ENCODE measurements at regions not wholly inside any gene's neighbourhood (a gene's known extent, or its start where the extent isn't known, plus 50 kb on each side); places are given as distances from the start of the nearest gene placed in this dataset.

- Mint-ChIP-seq H3K36me3 (ENCODE audit: low read depth) (no peaks in the 10 kb centered on the region), H3K4me3 (no peak overlapping the region), H3K9me3 (no peaks in the 10 kb centered on the region), H3K27me3 (peaks cover 5% of the 10 kb centered on the region), H3K4me1 (ENCODE audit: low read depth) (no peaks in the 10 kb centered on the region), H3K27ac (no peak overlapping the region)
Observed at GRCh38 chr13:33493672-33494365, 208.3 kb upstream of the STARD13 start.

DNA sequence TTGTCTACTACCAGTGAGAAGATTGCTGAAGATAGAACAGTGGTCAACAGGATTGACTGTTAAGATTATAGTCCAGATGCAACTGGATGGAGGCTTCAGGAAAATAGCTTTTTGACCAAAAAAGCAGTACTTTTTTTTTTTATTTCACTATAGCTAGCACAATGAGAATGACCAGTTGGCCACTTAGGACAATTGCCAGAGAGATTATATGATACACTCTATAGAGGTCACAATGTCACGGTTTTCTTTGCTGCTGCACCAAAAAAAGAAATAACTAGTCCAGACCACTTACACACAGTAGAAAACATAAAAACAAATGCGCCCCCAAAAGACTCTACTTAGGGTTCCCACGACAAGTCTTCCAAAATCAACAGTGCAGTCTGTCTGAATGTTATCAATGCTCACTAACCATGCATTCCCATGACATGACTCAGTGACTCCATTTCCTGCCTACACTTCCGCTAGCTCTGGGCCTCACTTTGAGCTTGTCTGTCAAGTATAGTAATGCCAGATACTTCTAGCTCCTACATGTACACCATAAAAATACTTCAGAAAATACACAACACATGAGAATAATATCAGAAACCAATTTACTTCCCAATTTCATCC, 209.1 kb upstream of the STARD13 start:
- Mint-ChIP-seq H3K36me3 (ENCODE audit: low read depth) (no peaks in the 10 kb centered on the region), H3K27me3 (peaks cover under 1% of the 10 kb centered on the region), H3K4me1 (ENCODE audit: low read depth) (no peaks in the 10 kb centered on the region), H3K27ac (no peak overlapping the region), H3K4me3 (no peak overlapping the region), H3K9me3 (no peaks in the 10 kb centered on the region)

GRCh38 chr13:33496336-33496735, 210.8 kb upstream of the STARD13 start:
- no peak overlapping the region for H3K27ac Mint-ChIP-seq
- no peaks in the 10 kb centered on the region for H3K9me3 Mint-ChIP-seq
- H3K4me3 Mint-ChIP-seq = no peak overlapping the region
- no peaks in the 10 kb centered on the region for H3K4me1 Mint-ChIP-seq (ENCODE audit: low read depth)
- no peaks in the 10 kb centered on the region for H3K27me3 Mint-ChIP-seq
- H3K36me3 Mint-ChIP-seq (ENCODE audit: low read depth) = no peaks in the 10 kb centered on the region

- Mint-ChIP-seq H3K4me3 (no peak overlapping the region), H3K9me3 (no peaks in the 10 kb centered on the region), H3K27me3 (no peaks in the 10 kb centered on the region), H3K27ac (no peak overlapping the region), H3K4me1 (ENCODE audit: low read depth) (no peaks in the 10 kb centered on the region), H3K36me3 (ENCODE audit: low read depth) (no peaks in the 10 kb centered on the region)
Observed at GRCh38 chr13:33497146-33497845, 211.7 kb upstream of the STARD13 start.

DNA sequence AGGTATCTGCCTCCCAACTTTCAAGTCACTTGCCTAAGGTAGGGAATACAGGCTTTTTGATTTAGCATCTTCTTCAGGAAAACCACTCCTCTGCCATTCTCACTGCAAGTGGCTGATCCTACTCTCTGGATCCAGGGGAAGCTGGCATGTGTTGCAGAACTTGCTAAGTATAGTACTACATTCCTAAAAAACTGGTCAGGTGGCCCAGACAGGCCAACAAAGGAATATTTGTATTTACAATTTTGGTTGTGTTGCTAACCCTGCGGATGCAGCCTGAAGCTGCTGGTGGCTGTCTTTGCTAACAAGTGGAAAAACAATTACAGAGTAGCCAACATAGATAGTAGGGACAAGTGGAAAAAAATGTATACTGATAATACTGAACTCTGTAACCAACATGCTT, 222.5 kb upstream of the STARD13 start:
- H3K4me1 Mint-ChIP-seq (ENCODE audit: low read depth) = no peaks in the 10 kb centered on the region
- H3K9me3 Mint-ChIP-seq = no peaks in the 10 kb centered on the region
- no peaks in the 10 kb centered on the region for H3K36me3 Mint-ChIP-seq (ENCODE audit: low read depth)
- H3K4me3 Mint-ChIP-seq = no peak overlapping the region
- H3K27ac Mint-ChIP-seq = no peak overlapping the region
- H3K27me3 Mint-ChIP-seq = peaks cover 13% of the 10 kb centered on the region

DNA sequence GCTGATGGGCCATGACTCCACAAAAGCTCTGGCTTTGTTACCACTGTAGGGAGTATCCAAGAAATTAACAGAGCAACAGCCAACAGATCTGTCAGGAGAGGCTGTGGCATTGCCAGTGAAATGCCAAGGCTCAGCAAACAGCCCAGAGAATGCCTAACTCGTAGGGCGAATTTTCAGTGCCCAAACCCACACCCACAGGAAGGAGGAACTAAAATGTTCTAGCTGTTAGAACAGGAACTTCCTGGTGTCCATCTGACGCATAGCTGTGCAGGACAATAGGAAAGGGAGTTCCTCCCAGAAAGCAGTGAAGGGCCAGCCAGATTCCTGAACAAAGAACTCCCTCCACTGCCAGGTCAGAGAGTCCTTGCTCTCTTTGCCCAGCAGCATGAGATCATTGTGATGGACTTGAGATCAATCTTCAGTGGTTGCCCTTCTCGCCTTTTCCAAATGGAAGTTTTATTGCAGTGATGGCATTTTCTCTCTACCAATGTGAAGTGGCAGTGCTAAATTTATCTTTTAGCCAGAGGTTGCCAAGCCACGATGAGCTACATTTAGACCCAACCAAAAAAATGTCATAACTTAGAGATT, 224.2 kb upstream of the STARD13 start:
- no peak overlapping the region for H3K4me3 Mint-ChIP-seq
- H3K4me1 Mint-ChIP-seq (ENCODE audit: low read depth) = no peaks in the 10 kb centered on the region
- no peaks in the 10 kb centered on the region for H3K9me3 Mint-ChIP-seq
- H3K27ac Mint-ChIP-seq = no peak overlapping the region
- peaks cover 11% of the 10 kb centered on the region for H3K27me3 Mint-ChIP-seq
- H3K36me3 Mint-ChIP-seq (ENCODE audit: low read depth) = no peaks in the 10 kb centered on the region

- H3K27ac Mint-ChIP-seq = no peak overlapping the region
- peaks cover 11% of the 10 kb centered on the region for H3K27me3 Mint-ChIP-seq
- no peaks in the 10 kb centered on the region for H3K4me1 Mint-ChIP-seq (ENCODE audit: low read depth)
- H3K4me3 Mint-ChIP-seq = no peak overlapping the region
- no peaks in the 10 kb centered on the region for H3K36me3 Mint-ChIP-seq (ENCODE audit: low read depth)
- no peaks in the 10 kb centered on the region for H3K9me3 Mint-ChIP-seq
Observed at GRCh38 chr13:33510350-33510970, 224.9 kb upstream of the STARD13 start.

GRCh38 chr13:33512880-33513554, 227.5 kb upstream of the STARD13 start:
- H3K27ac Mint-ChIP-seq = no peak overlapping the region
- no peaks in the 10 kb centered on the region for H3K36me3 Mint-ChIP-seq (ENCODE audit: low read depth)
- H3K4me3 Mint-ChIP-seq = no peak overlapping the region
- H3K4me1 Mint-ChIP-seq (ENCODE audit: low read depth) = no peaks in the 10 kb centered on the region
- H3K27me3 Mint-ChIP-seq = peaks cover 11% of the 10 kb centered on the region
- H3K9me3 Mint-ChIP-seq = no peaks in the 10 kb centered on the region

DNA sequence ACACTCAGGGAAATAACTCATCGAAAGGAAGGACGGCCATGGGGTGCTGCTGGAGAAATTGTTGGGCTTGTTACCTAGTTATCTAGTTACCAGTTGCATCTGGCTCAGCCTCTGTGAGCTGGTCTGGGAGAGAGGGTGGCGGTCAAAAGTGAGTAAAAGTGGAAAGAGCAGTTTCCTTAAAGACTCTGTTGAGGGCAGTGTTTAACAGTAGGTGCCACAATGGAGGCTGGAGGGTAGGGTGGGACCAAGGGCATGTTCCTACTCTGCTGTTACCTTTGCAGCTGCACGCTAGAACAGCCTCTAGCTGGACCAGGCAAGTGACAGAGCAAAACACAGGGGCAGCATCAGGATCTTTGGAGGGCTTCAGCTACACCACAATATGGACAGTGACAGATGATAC, 228.8 kb upstream of the STARD13 start:
- no peaks in the 10 kb centered on the region for H3K4me1 Mint-ChIP-seq (ENCODE audit: low read depth)
- H3K9me3 Mint-ChIP-seq = no peaks in the 10 kb centered on the region
- H3K27me3 Mint-ChIP-seq = peaks cover 11% of the 10 kb centered on the region
- no peak overlapping the region for H3K27ac Mint-ChIP-seq
- no peak overlapping the region for H3K4me3 Mint-ChIP-seq
- no peaks in the 10 kb centered on the region for H3K36me3 Mint-ChIP-seq (ENCODE audit: low read depth)

DNA sequence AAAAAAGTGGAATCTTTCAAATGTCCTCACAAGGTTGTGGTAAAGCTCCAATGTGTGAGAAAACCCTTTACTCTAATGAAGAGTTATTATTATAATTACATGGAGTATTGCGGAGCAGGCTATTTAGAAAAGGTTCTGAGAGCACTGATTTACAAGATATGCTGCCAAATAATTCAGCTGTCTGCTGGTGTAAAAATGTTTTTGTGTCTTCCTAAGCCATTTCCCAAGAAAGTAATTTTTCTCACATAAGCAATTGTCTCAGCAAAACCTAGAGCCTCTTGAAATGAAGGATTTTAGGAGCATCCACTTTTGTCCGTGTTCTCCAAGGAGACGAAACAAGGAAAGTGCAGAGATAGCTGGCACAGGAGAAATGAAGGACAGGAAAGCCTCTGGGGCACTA, 229.6 kb upstream of the STARD13 start:
- Mint-ChIP-seq H3K4me3 (no peak overlapping the region), H3K27me3 (peaks cover 11% of the 10 kb centered on the region), H3K27ac (no peak overlapping the region), H3K36me3 (ENCODE audit: low read depth) (no peaks in the 10 kb centered on the region), H3K4me1 (ENCODE audit: low read depth) (no peaks in the 10 kb centered on the region), H3K9me3 (no peaks in the 10 kb centered on the region)

DNA sequence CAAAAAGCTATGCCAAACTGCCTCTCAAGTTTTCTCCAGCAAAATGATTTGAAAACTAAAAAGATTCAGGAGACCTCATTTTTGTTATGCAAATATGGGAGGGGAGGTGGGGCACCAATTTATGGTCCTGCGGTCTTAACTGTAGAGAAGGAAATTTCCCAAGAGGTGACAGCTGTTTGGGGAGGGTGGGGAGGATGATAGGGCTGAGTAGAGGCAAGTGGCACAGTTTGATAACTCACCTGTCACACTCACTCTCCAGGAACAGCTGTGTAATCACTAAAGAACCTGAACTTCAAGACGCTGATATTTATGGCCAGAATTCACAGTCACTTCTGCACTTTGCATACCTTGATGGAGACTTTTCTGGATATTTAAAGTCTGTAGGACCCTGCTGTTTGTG, 232.9 kb upstream of the STARD13 start:
- Mint-ChIP-seq H3K27me3 (peaks cover 4% of the 10 kb centered on the region), H3K4me1 (ENCODE audit: low read depth) (no peaks in the 10 kb centered on the region), H3K4me3 (no peak overlapping the region), H3K36me3 (ENCODE audit: low read depth) (no peaks in the 10 kb centered on the region), H3K9me3 (no peaks in the 10 kb centered on the region), H3K27ac (no peak overlapping the region)

GRCh38 chr13:33519561-33520467, 234.3 kb upstream of the STARD13 start:
- Mint-ChIP-seq H3K4me3 (no peak overlapping the region), H3K4me1 (ENCODE audit: low read depth) (no peaks in the 10 kb centered on the region), H3K36me3 (ENCODE audit: low read depth) (no peaks in the 10 kb centered on the region), H3K27me3 (no peaks in the 10 kb centered on the region), H3K27ac (no peak overlapping the region), H3K9me3 (no peaks in the 10 kb centered on the region)

DNA sequence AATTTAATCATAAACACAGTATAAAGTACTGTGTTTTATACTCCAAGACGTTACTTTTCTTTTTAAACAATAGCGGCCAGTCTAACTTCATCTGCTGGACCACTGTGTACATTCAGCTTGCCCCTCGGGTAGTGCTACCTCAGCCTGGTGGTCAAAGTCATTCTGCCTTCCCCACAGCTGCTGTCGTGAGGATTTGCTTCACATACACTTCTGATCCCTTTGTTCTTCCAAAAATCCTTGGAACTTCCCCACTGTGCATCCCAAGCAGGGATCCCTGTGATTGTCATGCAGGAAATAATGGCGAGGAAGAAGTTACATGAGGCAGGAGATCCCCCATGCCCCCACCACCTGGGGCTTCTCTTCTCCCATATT, 234.9 kb upstream of the STARD13 start:
- Mint-ChIP-seq H3K9me3 (no peaks in the 10 kb centered on the region), H3K36me3 (ENCODE audit: low read depth) (no peaks in the 10 kb centered on the region), H3K4me3 (no peak overlapping the region), H3K27ac (no peak overlapping the region), H3K4me1 (ENCODE audit: low read depth) (no peaks in the 10 kb centered on the region), H3K27me3 (no peaks in the 10 kb centered on the region)

GRCh38 chr13:33524086-33524485, 238.5 kb upstream of the STARD13 start:
- no peaks in the 10 kb centered on the region for H3K9me3 Mint-ChIP-seq
- peaks cover under 1% of the 10 kb centered on the region for H3K27me3 Mint-ChIP-seq
- no peak overlapping the region for H3K27ac Mint-ChIP-seq
- H3K4me3 Mint-ChIP-seq = no peak overlapping the region
- no peaks in the 10 kb centered on the region for H3K36me3 Mint-ChIP-seq (ENCODE audit: low read depth)
- peaks cover 8% of the 10 kb centered on the region for H3K4me1 Mint-ChIP-seq (ENCODE audit: low read depth)

Data from stimulated activated naive CD8-positive, alpha-beta T cell treated with anti-CD3 and anti-CD28 coated beads, Interleukin-15, Interleukin-2, amounts not matched to agents 100 ng/mL and 50 ng/mL, for 24 hours (primary cell).